GM21619 (cell line): ENCODE measurements at regions not wholly inside any gene's neighbourhood (a gene's known extent, or its start where the extent isn't known, plus 50 kb on each side); places are given as distances from the start of the nearest gene placed in this dataset.

Experiments
- ATAC-seq: cut with Tn5 transposase; IDR thresholded peaks from one replicate; pipeline ENCODE4 v1.9.1; 2021; ENCODE audit not compliant: unreplicated experiment

- no peak for ATAC-seq
These were observed 383.4 kb downstream of the ICE1 start for GRCh38 chr5:5805916-5806315.

- ATAC-seq = no peak
These were observed 382.2 kb downstream of the ICE1 start for GRCh38 chr5:5804478-5805233.

GRCh38 chr5:5800801-5801761 lies 378.6 kb downstream of the ICE1 start:
- no peak for ATAC-seq

- peak; percentile 60 for ATAC-seq
These were observed 377.3 kb downstream of the ICE1 start for GRCh38 chr5:5799826-5800225.

- no peak for ATAC-seq
These were observed 376.8 kb downstream of the ICE1 start for GRCh38 chr5:5799229-5799628.

GRCh38 chr5:5798462-5798861 lies 376.0 kb downstream of the ICE1 start:
- no peak for ATAC-seq

GRCh38 chr5:5798041-5798440 lies 375.6 kb downstream of the ICE1 start:
- no peak for ATAC-seq

GRCh38 chr5:5795074-5795771 lies 372.7 kb downstream of the ICE1 start:
- ATAC-seq = no peak

- no peak for ATAC-seq
These were observed 371.7 kb downstream of the ICE1 start for GRCh38 chr5:5794118-5794560.

GRCh38 chr5:5793242-5794117 lies 371.0 kb downstream of the ICE1 start:
- no peak for ATAC-seq

GRCh38 chr5:5792106-5792505 lies 369.6 kb downstream of the ICE1 start:
- no peak for ATAC-seq

GRCh38 chr5:5788793-5789192 lies 366.3 kb downstream of the ICE1 start:
- ATAC-seq = no peak

GRCh38 chr5:5787373-5787772 lies 364.9 kb downstream of the ICE1 start:
- no peak for ATAC-seq

GRCh38 chr5:5784101-5784500 lies 361.6 kb downstream of the ICE1 start:
- no peak for ATAC-seq

- ATAC-seq = no peak
These were observed 360.5 kb downstream of the ICE1 start for GRCh38 chr5:5783021-5783420.

- no peak for ATAC-seq
These were observed 359.9 kb downstream of the ICE1 start for GRCh38 chr5:5782402-5782801.

- ATAC-seq = no peak
These were observed 358.9 kb downstream of the ICE1 start for GRCh38 chr5:5781335-5781734.

GRCh38 chr5:5780253-5780652 lies 357.8 kb downstream of the ICE1 start:
- ATAC-seq = no peak

- ATAC-seq = no peak
These were observed 354.5 kb downstream of the ICE1 start for GRCh38 chr5:5777013-5777412.

- no peak for ATAC-seq
These were observed 349.7 kb downstream of the ICE1 start for GRCh38 chr5:5772202-5772601.
